ENCODE measurements at regions not wholly inside any gene's neighbourhood (a gene's known extent, or its start where the extent isn't known, plus 50 kb on each side); places are given as distances from the start of the nearest gene placed in this dataset.

GRCh38 chr13:22024381-22024994, 353.6 kb downstream of the FGF9 start:
- Mint-ChIP-seq H3K36me3 (ENCODE audit: low read depth) (no peaks in the 10 kb centered on the region), H3K4me1 (no peaks in the 10 kb centered on the region), H3K27me3 (ENCODE audit: insufficient read depth, low read depth, poor library complexity) (no peaks in the 10 kb centered on the region), H3K27ac (no peak overlapping the region), H3K4me3 (no peak overlapping the region), H3K9me3 (no peaks in the 10 kb centered on the region; the same call in 2 of the 3 replicates)
- H3K79me2 ChIP-seq (replicated peaks; ENCODE audit: insufficient read depth), result no peaks in the 10 kb centered on the region
- no peaks in the 10 kb centered on the region for H3K27me3 ChIP-seq (ENCODE audit: insufficient read depth)
- H3F3A ChIP-seq (replicated peaks; ENCODE audit: low read depth), result no peaks in the 10 kb centered on the region
- no peak overlapping the region for H3K4me2 ChIP-seq
- H3K27ac ChIP-seq (ENCODE audit: low read depth), result no peak overlapping the region
- no peaks in the 10 kb centered on the region for H3K36me3 ChIP-seq (ENCODE audit: insufficient read depth)
- DNase-seq (ENCODE audit: low spot score) (no peak), ATAC-seq (no peak)
- no peak for TF ChIP-seq CTCF (conservative IDR thresholded peaks at IDR 0.05; ENCODE audit: low read depth in 2 of 2)
- no peak for TF ChIP-seq ZNF462 (CRISPR knock-in tag; IDR thresholded peaks at IDR 0.05)
- TF ChIP-seq NANOG (IDR thresholded peaks at IDR 0.05; ENCODE audit: borderline replicate concordance), result no peak
- TF ChIP-seq REST (IDR thresholded peaks at IDR 0.05; ENCODE audit: unreplicated experiment), result no peak
- TF ChIP-seq JUNB (IDR thresholded peaks at IDR 0.05; ENCODE audit: unreplicated experiment), result no peak
- TF ChIP-seq ZNF114 (CRISPR knock-in tag; IDR thresholded peaks at IDR 0.05), result no peak
- H3K9me2 ChIP-seq (ENCODE audit: insufficient read depth), result 0 out of 2 replicates have a peak, but pooled peaks cover 4% of the 10 kb centered on the region
- H4K20me1 ChIP-seq (replicated peaks; ENCODE audit: insufficient read depth), result no peaks in the 10 kb centered on the region
- H3K4me1 ChIP-seq (ENCODE audit: insufficient read depth), result no peaks in the 10 kb centered on the region
- H2AFZ ChIP-seq, result no peak overlapping the region
- H3K4me3 ChIP-seq, result no peak overlapping the region

Measured in GM23338 (cell line).